GM18507 (cell line): ENCODE measurements at regions not wholly inside any gene's neighbourhood (a gene's known extent, or its start where the extent isn't known, plus 50 kb on each side); places are given as distances from the start of the nearest gene placed in this dataset.
"Not testable (repeated sequence)": the region's sequence is repeated elsewhere in the genome, so short reads cannot be mapped to it uniquely, and the experiment has no call there.

Source experiments
- DNase-seq: peaks from one replicate; pipeline ENCODE4 v3.0.0; 2011; ENCODE audit warnings: low read depth; ENCODE audit not compliant: insufficient read length; ENCODE audit errors: extremely low spot score
- FAIRE-seq: peaks from 2 replicates; lab custom pipeline; 2011; peaks lifted over from hg19 to GRCh38; lab: Jason Lieb, UNC

DNA sequence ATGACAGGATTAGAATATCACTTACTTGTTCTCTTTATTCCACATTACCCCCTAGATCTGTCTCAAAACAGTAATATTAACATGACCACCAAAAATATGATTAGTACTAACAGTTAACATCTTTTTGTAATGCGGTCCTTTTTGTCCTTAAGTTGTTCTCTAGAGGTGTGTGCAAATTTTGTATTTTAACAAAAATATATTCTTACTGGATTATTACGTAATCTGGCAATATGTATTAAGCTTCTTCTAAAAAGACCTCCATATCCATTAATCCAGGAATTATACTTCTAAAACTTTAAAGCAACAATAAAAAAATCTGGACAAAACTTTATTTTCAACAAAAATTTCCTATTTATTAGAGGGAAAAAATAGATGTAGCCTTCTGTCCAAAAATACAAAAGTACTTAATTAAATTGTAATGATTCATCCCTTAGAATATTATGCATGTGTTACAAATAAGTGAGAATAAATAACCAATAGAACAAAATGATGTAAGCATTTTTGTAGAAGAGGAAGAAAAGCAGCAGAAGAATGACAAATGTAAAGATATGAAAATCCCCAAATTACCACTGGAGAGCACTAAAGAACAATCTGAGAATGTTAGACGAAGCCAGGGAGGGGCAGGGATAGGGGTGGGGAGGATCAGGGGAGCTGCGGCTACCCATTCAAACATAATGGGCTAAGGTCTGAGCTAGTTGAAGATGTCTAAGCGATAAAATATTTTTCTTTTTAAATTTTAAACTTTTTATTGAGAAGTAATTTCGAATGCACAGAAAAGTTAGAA lies 945.6 kb downstream of the MCTP2 start:
- DNase-seq (no peak), FAIRE-seq (no peak)

DNA sequence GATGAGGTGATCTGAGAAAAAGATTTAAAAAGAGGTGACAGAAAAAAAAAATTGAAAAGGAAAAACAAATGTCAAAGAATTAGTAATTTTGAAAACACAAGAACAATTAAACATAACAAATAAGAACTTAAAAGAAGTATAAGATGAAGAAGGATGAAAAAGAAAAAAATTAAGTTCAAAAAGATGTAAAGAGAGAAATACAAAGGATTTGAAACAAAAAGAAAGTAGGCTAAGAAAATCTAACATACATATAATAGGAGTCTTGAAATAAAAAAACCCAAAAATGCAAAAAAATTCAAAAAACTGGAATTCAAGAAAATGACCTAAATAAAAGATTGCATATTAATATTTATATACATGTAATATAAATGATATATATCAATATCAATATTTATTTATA lies 949.2 kb downstream of the MCTP2 start:
- no peak for DNase-seq
- FAIRE-seq = no peak

DNA sequence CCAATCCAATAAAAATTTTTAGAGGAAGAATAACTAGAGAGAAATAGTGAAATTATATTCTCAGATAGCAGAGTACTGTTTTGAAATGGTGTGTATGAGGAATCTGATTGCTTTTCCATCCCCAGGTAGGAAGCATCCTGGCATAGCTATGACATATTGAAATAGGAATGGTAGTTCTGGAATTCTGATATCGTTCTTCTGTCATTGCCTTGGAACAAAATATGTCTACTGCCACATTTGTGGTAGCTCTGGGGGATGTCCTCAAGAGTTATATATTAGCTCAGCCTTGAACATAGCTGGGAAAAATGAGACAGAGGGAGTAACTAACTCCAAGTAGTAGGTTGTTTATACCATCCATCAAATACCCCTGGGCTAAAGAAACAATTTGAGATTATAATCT lies 950.7 kb downstream of the MCTP2 start:
- DNase-seq (no peak), FAIRE-seq (no peak)

DNA sequence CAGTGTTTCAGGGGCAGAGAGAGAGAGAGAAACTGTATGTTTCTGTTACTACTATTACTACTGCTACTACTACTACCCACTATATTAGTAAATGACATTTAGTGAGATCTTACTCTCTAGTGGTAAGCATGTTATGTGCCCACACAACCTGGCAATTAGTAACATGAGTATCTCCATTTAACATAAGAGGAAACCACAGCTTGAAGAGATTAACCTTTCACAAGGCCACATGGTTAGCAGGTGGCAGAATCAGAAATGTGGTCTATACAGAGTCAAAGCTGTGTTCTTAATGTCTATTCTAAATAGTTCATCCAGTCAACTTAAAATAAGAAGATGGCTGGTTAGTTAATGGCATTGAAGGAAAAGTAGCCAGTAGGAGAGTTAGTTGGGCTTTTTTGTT lies 961.6 kb downstream of the MCTP2 start:
- FAIRE-seq = no peak
- DNase-seq = no peak

DNA sequence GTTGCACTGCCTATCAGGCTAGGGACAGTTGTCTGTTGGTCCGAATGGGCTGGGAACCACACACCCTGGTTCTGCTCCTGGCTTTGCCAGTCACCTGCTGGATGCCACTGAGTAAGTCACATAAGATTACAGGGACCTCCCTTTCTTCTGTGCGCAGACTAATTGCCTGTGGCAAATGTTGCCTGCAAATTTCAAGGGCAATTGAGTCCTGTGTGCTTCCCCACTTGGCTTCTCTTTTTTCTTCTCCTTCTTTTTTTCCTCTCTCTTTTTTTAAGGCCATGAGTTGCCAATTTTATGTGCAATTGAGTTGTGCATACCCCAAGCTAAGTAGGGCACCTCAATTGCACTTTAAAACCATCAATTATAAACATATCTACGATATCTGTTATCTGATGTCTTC lies 963.4 kb downstream of the MCTP2 start:
- FAIRE-seq = no peak
- no peak for DNase-seq

DNA sequence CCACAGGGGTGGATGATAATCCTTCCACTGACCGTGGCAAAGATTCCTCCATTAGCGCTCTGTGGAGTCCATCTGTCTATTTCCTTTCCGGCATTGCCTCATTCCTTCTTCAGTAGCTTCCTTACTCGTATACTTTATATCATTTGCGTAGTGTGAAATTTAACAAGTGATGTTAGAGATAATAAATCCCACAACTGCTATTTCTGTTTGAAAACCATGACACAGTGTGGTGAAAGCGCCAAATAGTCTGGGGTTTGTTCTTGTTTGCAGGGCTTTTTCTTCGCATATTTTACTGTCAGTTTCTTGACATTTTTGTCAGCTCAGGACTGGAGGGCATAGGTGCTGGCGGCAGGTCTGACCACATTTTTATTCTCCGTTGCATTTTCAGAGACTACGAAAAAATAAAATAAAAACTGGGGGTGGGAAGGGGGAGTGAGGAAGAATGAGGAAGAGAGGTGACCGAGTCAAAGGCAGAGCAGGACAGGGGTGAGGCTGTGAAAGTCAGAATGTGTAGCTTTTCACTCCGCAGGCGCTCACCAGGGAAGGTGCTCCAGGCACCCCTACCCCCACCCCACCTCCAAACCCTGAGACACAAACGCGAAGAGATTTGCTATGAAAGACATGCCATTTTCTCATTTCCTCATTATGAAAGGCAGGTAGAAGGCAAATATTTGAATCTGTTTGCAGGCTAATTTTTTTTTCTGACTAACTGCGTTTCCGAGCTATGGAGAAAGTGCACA lies 965.0 kb downstream of the MCTP2 start:
- DNase-seq = no peak
- no peak for FAIRE-seq

DNA sequence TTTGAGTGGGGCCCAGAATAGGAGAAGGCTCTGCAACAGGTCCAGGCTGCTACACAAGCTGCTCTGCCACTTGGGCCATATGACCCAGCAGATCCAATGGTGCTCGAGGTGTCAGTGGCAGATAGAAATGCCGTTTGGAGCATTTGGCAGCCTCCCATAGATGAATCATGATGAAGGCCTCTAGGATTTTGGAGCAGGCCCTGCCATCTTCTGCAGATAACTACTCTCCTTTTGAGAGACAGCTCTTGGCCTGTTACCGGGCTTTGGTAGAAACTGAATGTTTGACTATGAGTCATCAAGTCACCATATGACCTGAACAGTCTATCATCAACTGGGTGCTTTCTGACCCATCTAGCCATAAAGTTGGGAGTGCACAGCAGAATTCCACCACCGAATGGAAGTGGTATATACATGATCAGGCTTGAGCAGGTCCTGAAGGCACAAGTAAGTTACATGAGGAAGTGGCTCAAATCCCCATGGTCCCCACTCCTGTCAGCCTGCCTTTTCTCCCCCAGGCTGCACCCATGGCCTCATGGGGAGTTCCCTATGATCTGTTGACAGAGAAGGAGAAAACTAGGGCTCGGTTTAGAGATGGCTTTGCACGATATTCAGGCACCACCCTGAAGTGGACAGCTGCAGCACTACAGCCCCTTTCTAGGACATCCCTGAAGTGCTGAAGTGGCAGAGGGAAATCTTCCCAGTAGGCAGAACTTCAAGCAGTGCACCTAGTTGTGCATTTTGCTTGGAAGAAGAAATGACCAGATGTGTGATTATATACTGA lies 971.4 kb downstream of the MCTP2 start:
- no peak for DNase-seq
- no peak for FAIRE-seq

DNA sequence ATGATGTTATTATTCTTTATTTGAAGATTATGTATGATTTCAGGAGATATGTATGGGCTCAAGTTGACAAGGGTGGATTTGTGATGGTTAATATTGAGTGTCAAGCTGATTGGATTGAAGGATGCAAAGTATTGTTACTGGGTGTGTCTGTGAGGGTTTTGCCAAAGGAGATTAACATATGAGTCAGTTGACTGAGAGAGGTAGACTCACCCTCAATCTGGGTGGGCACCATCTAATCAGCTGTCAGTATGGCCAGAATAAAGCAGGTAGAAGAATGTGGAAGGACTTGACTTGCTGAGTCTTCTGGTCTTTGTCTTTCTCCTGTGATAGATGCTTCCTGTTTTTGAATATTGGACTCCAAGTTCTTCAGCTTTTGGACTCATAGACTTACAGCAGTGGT lies 973.7 kb downstream of the MCTP2 start:
- DNase-seq (no peak), FAIRE-seq (no peak)

DNA sequence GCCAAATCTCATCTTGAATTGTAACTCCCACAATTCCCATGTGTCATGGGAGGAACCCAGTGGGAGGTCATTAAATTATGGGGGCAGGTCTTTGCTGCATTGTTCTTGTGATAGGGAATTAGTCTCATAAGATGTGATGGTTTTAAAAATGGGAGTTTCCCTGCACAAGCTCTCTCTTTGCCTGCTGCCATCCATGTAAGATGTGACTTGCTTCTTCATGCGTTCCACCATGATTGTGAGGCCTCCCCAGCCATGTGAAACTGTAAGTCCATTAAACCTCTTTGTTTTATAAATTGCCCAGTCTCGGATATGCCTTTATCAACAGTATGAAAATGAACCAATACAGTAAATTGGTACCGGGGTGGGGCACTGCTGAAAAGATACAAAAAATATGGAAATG lies 974.5 kb downstream of the MCTP2 start:
- not testable (repeated sequence) for DNase-seq

DNA sequence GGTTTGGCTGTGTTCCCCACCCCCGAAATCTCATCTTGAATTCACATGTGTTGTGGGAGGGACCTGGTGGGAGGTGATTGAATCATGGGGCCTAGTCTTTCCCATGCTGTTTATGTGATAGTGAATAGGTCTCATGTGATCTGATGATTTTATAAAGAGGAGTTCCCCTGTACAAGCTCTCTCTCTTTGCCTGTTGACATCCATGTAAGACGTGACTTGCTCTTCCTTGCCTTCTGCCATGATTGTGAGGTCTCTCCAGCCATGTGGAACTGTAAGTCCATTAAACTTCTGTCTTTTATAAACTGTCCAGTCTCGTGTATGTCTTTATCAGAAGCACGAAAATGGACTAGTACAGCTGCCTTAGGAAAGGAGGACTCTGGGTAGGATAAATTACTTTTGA lies 976.7 kb downstream of the MCTP2 start:
- FAIRE-seq = no peak
- DNase-seq = no peak

More for the DNA sequence above, 974.5 kb downstream of the MCTP2 start:
- FAIRE-seq = not testable (repeated sequence)

DNA sequence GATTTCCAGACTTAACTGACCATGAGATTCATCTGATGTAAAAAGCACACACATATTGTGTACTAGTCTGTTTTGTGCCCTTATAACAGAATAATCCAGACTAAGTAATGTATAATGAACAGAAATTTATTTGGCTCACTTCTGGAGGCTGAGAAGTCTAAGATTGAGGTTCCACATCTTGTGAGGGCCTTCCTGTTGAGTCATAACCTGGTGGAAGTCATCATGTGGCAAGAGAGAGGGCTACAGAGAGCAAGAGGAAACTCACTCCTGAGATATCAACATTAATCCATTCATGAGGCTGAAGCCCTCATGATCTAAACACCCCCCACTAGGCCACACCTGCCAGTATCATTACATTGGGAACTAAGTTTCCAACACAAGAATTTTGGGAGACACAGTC lies 977.6 kb downstream of the MCTP2 start:
- DNase-seq (no peak), FAIRE-seq (no peak)

DNA sequence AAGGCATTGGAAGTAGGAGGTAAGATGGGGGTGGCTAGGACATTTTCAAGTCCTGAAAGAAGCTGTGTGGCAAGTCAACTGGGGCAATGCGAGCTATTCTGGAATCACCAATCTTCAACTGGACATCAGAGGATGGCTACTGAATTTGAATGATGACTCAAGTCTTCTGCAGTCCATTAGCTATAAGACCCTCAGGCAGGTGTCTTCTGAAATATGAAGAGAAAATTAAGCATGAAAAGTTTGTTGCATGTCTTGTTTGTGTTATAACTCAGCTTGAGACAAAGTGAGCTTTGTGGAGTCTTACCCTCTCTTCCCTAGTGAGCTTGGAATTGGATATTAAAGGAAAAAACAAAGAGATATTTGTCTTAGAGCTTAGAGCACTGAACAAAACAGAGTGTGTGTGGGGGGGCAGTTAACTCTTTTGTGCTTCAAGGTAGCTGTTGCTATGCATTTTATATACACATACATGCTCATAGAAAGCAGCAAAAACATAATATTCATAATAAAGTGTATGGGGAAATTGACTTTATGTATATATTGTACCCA lies 979.1 kb downstream of the MCTP2 start:
- no peak for DNase-seq
- FAIRE-seq = no peak

DNA sequence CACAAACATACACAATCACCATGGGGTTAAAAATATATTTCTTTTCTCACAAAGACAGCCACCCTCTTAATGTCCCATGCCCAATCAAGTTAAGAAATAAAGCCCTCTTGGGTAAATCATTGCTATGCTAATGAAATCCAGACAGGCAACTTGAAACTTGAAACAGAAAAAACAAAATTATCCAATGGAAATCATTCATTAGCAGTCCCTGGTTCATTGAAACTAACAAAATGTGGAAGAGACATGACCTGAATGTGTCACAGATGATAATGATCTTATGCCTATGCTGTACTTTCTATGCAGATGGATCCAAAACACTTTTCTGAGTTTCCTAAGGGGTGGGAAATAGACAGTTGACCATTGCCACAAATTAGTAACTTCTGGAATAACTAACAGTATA lies 983.7 kb downstream of the MCTP2 start:
- DNase-seq (no peak), FAIRE-seq (no peak)

DNA sequence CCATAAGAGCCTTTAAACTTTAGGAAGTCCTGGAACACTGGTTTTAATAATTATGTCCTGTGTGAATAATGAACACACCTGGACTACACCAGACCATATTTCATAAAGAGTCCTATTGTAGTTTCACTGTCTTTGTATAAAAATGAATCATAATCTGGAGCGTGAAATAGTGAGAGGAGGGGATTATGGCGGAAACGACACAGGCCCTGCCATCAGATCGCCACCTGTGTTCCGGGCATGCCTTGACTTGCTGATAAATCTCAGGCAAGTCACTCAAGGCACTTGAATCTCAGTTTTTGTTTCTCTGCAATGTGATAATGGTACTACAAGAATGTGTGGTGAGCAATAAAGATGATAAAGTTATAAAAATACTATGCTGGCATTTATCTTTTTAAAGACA lies 995.5 kb downstream of the MCTP2 start:
- DNase-seq (no peak), FAIRE-seq (no peak)

DNA sequence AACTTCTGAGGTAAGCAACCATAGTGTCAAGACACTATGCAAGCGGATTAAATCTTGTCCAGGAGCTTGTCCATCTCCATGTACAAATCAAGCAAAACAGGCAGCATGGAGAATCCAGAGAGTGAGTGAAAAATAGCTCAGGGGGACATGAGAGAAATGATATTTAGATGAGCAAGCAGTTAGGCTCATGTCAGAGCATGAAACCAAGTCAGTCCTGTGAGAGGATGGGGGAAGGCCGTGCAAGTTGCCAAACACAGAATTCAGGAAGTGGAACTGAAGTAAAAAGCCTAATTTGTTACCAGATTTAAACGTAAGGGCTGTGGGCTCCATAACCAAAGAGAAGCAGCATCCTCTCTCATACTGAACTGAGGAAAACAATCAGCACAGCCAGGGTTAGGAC lies 995.9 kb downstream of the MCTP2 start:
- no peak for FAIRE-seq
- no peak for DNase-seq

DNA sequence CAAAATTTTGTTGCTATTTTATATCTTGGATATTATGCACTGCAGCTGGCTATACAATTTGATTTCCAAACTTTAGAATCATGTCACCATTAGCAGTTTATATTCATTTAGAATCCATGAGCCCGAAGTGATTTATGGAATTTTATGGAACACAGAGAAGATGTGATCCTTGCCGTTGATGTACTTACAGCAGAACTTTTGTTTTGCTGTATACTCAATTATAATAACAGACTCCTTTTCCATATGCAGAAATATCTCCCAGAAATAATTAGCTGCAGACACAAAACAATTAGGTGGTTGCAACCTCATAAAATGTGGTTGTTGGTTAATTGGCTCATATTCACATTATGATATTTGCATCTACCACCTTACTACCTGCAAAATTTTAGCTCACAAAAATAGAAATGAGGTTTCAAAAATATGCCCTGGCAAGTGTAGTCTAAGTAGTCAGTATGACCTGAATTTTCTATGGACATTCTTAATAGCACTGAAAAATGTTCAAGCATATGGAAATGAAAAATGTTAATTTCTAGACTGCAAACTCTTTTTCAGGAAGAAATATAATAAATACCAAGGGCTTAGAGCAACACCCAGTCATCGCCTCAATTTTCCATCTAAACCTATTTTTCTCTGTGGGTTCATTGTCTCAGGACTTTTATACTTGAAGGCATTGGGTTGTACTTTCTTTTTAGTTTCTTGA lies 997.6 kb downstream of the MCTP2 start:
- no peak for DNase-seq
- no peak for FAIRE-seq

DNA sequence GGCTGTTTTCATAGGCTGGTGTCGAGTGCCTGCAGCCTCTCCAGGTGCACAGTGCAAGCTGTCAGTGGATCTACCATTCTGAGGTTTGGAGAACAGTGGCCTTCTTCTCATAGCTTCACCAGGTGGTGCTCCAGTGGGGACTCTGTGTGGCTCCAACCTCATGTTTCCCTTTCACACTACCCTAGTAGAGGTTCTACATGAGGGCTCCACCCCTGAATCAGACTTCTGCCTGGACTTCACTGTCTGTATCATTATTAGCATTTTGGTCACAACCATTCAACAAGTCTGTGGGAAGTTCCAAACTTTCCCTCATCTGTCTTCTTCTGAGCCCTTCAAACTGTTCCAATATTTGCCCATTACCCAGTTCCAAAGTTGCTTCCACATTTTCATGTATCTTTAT lies 1003.7 kb downstream of the MCTP2 start:
- DNase-seq = no peak
- no peak for FAIRE-seq

DNA sequence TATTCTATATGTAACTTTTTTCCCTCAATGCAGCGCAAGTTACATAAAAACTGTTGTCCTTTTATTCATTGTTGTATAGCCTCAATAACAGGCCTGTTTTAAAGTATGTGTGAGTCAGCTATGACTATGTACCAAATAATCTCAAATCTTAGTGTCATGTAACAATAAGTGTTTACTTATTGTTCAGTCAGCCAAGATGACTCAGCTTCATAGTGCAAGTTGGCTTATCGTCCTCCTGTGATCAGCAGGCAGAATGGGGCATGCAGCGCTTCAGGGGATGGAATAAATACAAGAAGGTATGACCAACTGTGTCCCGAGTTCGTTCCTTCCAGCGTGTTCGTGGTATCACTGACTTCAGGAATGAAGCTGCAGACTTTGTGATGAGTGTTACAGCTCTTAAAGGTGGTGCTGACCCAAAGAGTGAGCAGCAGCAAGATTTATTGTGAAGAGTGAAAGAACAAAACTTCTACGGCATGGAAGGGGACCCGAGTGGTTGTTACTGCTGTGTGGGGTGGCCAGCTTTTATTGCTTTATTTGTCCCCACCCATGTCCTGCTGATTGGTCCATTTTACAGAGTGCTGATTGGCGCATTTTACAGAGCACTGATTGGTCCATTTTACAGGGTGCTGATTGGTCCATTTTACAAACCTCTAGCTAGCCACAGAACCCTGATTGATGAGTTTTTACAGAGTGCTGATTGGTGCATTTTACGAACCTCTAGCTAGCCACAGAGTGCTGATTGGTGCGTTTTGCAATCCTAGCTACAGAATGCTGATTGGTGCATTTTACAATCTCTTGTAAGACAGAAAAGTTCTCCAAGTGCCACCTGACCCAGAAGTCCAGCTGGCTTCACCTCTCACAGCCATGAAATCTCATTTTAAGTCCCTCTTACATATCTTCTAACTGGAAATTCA lies 1016.0 kb downstream of the MCTP2 start:
- FAIRE-seq (no peak), DNase-seq (no peak)

DNA sequence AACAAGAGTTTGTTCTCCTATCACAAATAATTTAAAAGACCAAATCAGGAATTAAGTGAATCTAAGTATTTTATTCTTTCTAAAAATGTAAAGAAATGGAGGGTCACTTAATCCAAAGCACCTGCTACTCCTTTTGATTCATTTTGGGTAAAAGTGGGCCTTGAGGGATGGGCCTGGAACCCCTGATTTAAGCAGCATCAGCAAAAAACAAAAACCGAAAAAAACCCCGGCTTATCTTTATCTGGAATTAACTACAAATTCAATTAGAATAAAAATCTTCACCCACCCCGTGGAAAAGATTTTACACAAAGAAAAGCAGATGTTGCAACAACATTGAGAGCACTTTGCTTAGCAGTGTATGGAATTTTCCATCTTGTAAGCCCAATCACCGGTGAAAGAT lies 1018.2 kb downstream of the MCTP2 start:
- FAIRE-seq (no peak), DNase-seq (no peak)
